K562 (cell line): ENCODE measurements at regions not wholly inside any gene's neighbourhood (a gene's known extent, or its start where the extent isn't known, plus 50 kb on each side); places are given as distances from the start of the nearest gene placed in this dataset.

Experiments used
- EP300 ChIP-seq: IDR thresholded peaks from 2 replicates; pipeline ENCODE4 v1.6.1; 2012; ENCODE audit warnings: low read length, improper control_type of control experiment
- EZH2 ChIP-seq: IDR thresholded peaks from 2 replicates; pipeline ENCODE4 v1.6.1; 2012; ENCODE audit warnings: low read depth, mild to moderate bottlenecking, inconsistent platforms, low read length, borderline replicate concordance
- POLR2A ChIP-seq: fragments of 450-650 bp; conservative IDR thresholded peaks from 2 replicates; pipeline ENCODE4 v1.6.1; 2016
- TBL1XR1 ChIP-seq, 2 experiments: IDR thresholded peaks; 2 replicates each; pipeline ENCODE4 v1.6.1; 2012; ENCODE audit warnings: improper control_type of control experiment in 2 of 2, low read length in 2 of 2, mild to moderate bottlenecking in 1 of 2
- ZKSCAN1 ChIP-seq: fragments of 150-350 bp; IDR thresholded peaks from 2 replicates; pipeline ENCODE4 v1.6.1; 2016; ENCODE audit warnings: low read depth, low read length
- TF ChIP-seq, protein P1 (sequence below): sonication (generic); formaldehyde crosslinking; IDR thresholded peaks from 2 replicates; pipeline ENCODE4 v1.8.0; 2022; ENCODE audit warnings: missing genetic modification reagents, mild to moderate bottlenecking, borderline replicate concordance
- TF ChIP-seq, protein P2 (sequence below): sonication (generic); formaldehyde crosslinking; IDR thresholded peaks from 2 replicates; pipeline ENCODE4 v1.9.0; 2022; ENCODE audit warnings: mild to moderate bottlenecking, missing genetic modification reagents
- TF ChIP-seq, protein P3 (sequence below): fragments of 450-650 bp; IDR thresholded peaks from 2 replicates; pipeline ENCODE4 v1.6.1; 2017; ENCODE audit warnings: mild to moderate bottlenecking, moderate library complexity

DNA sequence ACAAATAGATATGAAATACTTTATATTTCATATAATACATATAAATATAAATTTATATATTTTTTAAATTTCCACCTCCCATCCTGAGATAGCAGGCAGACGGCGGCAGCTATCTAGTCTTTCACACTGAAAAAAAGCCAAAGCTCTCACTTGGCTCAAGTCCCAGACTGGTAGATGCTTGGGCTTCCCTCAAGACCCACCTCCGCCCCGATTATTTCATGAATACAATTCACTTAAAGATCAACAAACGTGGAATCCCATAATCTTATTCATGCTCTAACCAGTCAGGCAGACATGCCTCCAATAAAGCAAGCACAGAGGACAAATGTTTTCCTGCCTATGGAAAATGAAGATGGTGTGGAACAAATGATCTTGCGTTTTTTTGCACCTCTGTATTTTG lies 275.9 kb upstream of the NR2F2 start:
- TF ChIP-seq ZKSCAN1, result no peak
- TF ChIP-seq, protein P1, sequence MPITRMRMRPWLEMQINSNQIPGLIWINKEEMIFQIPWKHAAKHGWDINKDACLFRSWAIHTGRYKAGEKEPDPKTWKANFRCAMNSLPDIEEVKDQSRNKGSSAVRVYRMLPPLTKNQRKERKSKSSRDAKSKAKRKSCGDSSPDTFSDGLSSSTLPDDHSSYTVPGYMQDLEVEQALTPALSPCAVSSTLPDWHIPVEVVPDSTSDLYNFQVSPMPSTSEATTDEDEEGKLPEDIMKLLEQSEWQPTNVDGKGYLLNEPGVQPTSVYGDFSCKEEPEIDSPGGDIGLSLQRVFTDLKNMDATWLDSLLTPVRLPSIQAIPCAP (CRISPR knock-in tag), result no peak
- no peak for TF ChIP-seq TBL1XR1 (IDR thresholded peaks at IDR 0.05; ENCODE audit: low read length in 2 of 2)
- TF ChIP-seq, protein P2, sequence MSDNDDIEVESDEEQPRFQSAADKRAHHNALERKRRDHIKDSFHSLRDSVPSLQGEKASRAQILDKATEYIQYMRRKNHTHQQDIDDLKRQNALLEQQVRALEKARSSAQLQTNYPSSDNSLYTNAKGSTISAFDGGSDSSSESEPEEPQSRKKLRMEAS (CRISPR knock-in tag), result no peak
- no peak for TF ChIP-seq EZH2
- TF ChIP-seq, protein P3, sequence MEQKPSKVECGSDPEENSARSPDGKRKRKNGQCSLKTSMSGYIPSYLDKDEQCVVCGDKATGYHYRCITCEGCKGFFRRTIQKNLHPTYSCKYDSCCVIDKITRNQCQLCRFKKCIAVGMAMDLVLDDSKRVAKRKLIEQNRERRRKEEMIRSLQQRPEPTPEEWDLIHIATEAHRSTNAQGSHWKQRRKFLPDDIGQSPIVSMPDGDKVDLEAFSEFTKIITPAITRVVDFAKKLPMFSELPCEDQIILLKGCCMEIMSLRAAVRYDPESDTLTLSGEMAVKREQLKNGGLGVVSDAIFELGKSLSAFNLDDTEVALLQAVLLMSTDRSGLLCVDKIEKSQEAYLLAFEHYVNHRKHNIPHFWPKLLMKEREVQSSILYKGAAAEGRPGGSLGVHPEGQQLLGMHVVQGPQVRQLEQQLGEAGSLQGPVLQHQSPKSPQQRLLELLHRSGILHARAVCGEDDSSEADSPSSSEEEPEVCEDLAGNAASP, result no peak
- TF ChIP-seq EP300, result no peak
- TF ChIP-seq POLR2A, result no peak
